ENCODE measurements at regions not wholly inside any gene's neighbourhood (a gene's known extent, or its start where the extent isn't known, plus 50 kb on each side); places are given as distances from the start of the nearest gene placed in this dataset.

DNA sequence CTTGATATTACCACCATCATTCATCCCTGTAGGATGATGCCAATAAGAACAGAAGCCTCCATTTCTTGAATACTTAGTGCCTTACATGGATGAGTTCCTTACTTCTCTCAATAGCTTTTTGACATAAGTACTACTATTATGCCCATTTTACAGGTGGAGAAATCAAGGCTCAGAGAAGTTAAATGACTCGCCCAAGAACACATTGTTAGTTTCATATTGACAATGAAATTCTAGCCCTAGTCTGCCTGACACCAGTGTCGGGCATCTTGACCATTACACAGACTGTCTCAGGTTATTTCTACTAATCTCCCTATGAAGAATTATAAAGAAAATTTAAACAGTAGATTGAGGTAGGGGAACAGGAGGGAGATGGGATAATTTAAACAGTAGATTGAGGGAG is 52.5 kb upstream of the ARL8B start:
- no peak for DNase-seq (ENCODE audit: low spot score)

DNA sequence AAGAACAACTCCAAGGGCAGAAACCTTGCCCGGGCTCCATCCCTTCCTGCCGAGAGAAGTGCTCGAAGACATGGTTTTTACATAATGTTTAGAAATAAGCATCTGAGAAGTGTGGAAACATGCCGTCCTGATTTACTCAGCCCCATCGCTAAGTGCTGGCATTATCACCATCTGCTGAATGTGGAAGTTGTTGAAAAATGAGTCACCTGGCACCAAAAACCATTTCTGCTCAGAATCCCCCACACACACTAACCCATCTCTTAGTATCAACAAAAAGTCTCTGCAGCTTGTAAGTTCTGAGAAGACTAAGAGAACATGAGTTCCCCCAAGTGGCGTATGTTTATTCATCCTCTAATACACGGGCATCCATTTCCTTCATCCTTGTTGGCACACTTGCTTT is 51.0 kb upstream of the ARL8B start:
- DNase-seq (ENCODE audit: low spot score) = no peak

DNA sequence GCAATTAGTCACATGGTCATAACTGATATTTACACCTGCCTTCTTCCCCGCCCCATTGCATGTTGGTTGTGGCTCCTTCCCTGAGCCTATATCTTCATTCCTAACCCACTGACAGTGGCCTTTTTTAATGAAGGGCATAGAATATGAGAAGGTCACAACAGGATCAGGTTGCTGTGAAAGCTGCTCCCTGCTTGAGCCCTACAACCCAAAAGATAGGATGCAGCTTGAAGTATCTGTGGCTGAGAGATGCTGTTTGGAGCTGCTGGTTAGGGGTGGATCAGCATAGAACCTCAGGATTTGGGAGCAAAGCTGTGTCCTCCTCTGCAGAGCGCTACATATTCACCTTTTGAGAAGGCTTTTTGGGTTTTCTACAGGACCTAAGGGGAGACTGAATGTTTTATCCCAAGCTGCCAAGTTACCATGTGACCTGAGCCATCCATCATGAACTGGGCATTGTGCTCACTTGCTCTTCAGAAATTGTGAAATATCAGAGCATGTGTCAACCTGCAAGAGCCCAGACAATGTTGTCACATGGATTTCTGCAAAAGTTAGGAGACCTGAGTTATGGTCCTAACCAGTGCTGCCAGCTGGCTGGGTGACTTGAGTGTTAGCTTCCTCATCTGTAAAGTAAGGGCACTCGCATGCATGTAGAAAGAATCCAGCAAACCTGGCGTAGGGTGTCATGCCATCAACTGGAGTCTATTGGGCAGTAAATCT is 49.8 kb upstream of the ARL8B start:
- DNase-seq (ENCODE audit: low spot score) = no peak
